Activated CD8-positive, alpha-beta T cell treated with anti-CD3 and anti-CD28 coated beads for 36 hours (primary cell): ENCODE measurements at regions not wholly inside any gene's neighbourhood (a gene's known extent, or its start where the extent isn't known, plus 50 kb on each side); places are given as distances from the start of the nearest gene placed in this dataset.

Experiments used
- ATAC-seq: fragments of 200-7000 bp; cut with Tn5 transposase; one replicate; pipeline ENCODE4 v1.10.0; 2021; ENCODE audit warnings: mild to moderate bottlenecking, moderate library complexity
- CTCF ChIA-PET: fragments of 350-600 bp; sonication (Branson Sonifier 250); formaldehyde crosslinking; loops from one replicate; lab custom pipeline; 2021; ENCODE audit warnings: antibody characterized with exemption; lab: Charles Lee
- POLR2A ChIA-PET: fragments of 350-600 bp; sonication (Branson Sonifier 250); formaldehyde crosslinking; loops from one replicate; lab custom pipeline; 2021; ENCODE audit warnings: antibody characterized with exemption; lab: Charles Lee
- DNase-seq: peaks from one replicate; pipeline ENCODE4 v3.0.0-alpha.2; 2020
- H3K27ac Mint-ChIP-seq: one replicate; pipeline ENCODE4 v1.8.0; 2021; ENCODE audit warnings: mild to moderate bottlenecking, mixed read lengths
- H3K27me3 Mint-ChIP-seq: one replicate; pipeline ENCODE4 v1.8.0; 2021; ENCODE audit warnings: mixed read lengths
- H3K36me3 Mint-ChIP-seq: one replicate; pipeline ENCODE4 v1.8.0; 2021; ENCODE audit warnings: low read depth, mixed read lengths
- H3K4me1 Mint-ChIP-seq: one replicate; pipeline ENCODE4 v1.8.0; 2021; ENCODE audit warnings: low read depth, mixed read lengths
- H3K4me3 Mint-ChIP-seq: one replicate; pipeline ENCODE4 v1.8.0; 2021; ENCODE audit warnings: mild to moderate bottlenecking, moderate library complexity, mixed read lengths
- H3K9me3 Mint-ChIP-seq: one replicate; pipeline ENCODE4 v1.8.0; 2021; ENCODE audit warnings: mixed read lengths
- intact Hi-C: fragments of 100-400 bp; cut with micrococcal nuclease; formaldehyde crosslinking; loops from one replicate; pipeline ENCODE4 v1.10.0; 2022
- TF ChIP-seq, protein P1 (sequence below): fragments of 200-600 bp; IDR thresholded peaks from one replicate; pipeline ENCODE4 v1.8.0; 2022; ENCODE audit warnings: antibody characterized with exemption, mild to moderate bottlenecking

DNA sequence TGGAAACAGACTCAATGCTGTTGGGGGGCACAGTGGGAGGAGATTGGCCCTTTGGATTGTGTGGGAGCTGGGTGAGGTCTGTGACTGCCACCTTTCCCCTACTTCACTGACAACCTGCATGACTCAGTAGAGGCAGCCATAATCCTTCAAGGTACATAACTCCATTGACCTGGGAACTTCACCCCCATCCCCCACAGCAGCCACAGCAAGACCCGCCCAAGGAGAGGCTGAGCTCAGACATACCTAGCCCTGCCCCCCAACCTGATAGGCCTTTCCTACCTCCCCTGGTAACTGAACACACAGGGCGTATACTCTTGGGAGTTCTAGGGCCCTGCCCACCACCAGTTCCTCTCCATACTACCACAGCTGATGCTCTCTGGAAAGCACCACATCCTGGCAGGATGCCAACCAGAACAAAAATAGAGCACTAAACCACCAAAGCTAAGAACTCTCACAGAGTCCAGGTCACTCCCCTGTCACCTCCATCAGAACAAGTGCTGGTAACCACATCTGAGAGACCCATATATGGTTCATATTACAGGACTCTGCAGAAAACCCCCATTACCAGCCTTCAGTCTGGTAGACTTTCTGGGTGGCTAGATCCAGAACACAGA is 703.9 kb downstream of the FSCB start:
- Mint-ChIP-seq H3K9me3 (peaks cover 16% of the 10 kb centered on the region), H3K36me3 (no peaks in the 10 kb centered on the region), H3K27ac (no peak overlapping the region), H3K4me3 (no peak overlapping the region), H3K27me3 (no peaks in the 10 kb centered on the region), H3K4me1 (no peaks in the 10 kb centered on the region)
- no peak for ATAC-seq
- ChIA-PET CTCF (no interaction called here), POLR2A (no interaction called here)
- TF ChIP-seq, protein P1, sequence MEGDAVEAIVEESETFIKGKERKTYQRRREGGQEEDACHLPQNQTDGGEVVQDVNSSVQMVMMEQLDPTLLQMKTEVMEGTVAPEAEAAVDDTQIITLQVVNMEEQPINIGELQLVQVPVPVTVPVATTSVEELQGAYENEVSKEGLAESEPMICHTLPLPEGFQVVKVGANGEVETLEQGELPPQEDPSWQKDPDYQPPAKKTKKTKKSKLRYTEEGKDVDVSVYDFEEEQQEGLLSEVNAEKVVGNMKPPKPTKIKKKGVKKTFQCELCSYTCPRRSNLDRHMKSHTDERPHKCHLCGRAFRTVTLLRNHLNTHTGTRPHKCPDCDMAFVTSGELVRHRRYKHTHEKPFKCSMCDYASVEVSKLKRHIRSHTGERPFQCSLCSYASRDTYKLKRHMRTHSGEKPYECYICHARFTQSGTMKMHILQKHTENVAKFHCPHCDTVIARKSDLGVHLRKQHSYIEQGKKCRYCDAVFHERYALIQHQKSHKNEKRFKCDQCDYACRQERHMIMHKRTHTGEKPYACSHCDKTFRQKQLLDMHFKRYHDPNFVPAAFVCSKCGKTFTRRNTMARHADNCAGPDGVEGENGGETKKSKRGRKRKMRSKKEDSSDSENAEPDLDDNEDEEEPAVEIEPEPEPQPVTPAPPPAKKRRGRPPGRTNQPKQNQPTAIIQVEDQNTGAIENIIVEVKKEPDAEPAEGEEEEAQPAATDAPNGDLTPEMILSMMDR = no peak
- intact Hi-C loops = no loop called here
- DNase-seq = no peak

DNA sequence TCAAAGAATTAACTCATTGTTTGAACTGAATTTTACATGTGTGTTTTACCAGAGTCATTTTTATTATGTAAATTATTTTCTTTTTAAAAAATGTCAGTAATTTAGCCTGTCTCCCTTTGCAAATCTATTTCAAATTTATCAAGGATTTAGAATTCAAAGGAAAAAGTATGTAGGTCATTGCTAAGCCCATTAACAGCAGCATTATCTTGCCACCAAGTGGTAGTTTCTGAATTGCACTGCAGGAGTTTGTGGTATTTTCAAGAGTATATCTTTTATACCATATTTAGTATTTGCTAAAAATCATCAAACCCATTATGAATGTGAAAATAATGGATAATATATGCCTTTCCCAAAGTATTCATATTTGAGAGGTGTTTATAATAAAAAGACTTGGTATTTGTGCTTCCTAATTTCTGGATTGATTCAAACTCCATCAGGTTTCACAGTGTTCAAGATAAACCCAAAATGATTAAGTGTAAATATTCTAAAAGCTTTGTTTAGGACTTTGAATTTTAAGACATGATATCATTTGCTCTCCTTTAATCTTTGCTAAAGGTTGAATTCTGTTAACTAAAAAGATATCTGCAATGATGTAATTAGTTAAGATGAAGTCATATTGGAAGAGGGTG is 711.4 kb downstream of the FSCB start:
- Mint-ChIP-seq H3K4me3 (no peak overlapping the region), H3K27me3 (no peaks in the 10 kb centered on the region), H3K36me3 (no peaks in the 10 kb centered on the region), H3K4me1 (no peaks in the 10 kb centered on the region), H3K9me3 (peaks cover 4% of the 10 kb centered on the region), H3K27ac (no peak overlapping the region)
- ATAC-seq (no peak), DNase-seq (no peak)
- ChIA-PET POLR2A (no interaction called here), CTCF (no interaction called here)
- TF ChIP-seq, protein P1 = no peak
- intact Hi-C loops = no loop called here

DNA sequence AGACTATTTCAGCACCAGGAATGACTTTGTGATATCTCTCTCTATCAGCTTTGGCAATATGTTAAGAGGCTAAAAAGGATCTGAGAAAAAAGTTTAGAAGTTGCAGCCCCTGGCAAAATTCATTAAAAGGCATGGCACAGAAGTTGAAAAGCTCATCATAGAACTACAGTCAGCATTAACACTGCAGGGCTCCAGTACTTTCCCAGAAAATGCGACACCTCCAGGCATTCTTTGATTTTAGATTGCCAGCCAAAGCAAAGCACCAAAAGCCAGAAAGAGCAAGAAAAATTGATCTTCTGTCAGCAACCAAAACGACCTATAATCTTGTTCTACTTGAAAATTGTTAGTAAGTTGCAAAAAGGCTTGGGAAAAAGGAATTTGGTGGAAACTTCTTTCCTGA is 713.5 kb downstream of the FSCB start:
- peaks cover 3% of the 10 kb centered on the region for H3K9me3 Mint-ChIP-seq
- no peak overlapping the region for H3K4me3 Mint-ChIP-seq
- intact Hi-C loops = no loop called here
- no peaks in the 10 kb centered on the region for H3K36me3 Mint-ChIP-seq
- H3K4me1 Mint-ChIP-seq = no peaks in the 10 kb centered on the region
- TF ChIP-seq, protein P1 = no peak
- POLR2A ChIA-PET = no interaction called here
- ATAC-seq (no peak), DNase-seq (no peak)
- CTCF ChIA-PET = interaction anchor here (1.0 kb wide), 1 partner anchor 15 kb away, joined by 3 read pairs; no protein-coding TSS in a partner anchor
- H3K27ac Mint-ChIP-seq = no peak overlapping the region
- H3K27me3 Mint-ChIP-seq = no peaks in the 10 kb centered on the region

DNA sequence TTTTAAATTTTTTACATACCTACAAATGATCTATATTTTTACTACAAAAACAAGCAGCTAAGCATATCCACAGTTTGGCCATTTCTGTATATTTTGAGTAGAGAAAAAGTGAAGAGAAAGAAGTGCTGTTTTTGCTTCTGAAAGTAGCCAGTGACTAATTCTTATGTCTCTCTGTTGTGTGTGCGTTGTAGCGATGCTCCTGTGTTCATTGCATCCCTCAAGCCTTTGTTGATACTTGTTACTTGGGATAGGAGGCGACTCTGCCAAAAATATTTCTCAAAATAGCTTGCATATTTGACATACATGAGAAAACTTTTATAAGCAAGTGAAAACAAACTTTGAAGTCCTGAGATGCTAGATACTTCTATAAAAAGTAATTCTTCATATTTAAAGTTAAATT is 714.1 kb downstream of the FSCB start:
- ChIA-PET POLR2A (no interaction called here), CTCF (interaction anchor here (1.0 kb wide), 1 partner anchor 14 kb away, joined by 3 read pairs; no protein-coding TSS in a partner anchor)
- ATAC-seq (no peak), DNase-seq (no peak)
- no peaks in the 10 kb centered on the region for H3K36me3 Mint-ChIP-seq
- H3K27ac Mint-ChIP-seq = no peak overlapping the region
- no peaks in the 10 kb centered on the region for H3K27me3 Mint-ChIP-seq
- H3K9me3 Mint-ChIP-seq = peaks cover 3% of the 10 kb centered on the region
- no peaks in the 10 kb centered on the region for H3K4me1 Mint-ChIP-seq
- intact Hi-C loops = no loop called here
- TF ChIP-seq, protein P1 = no peak
- H3K4me3 Mint-ChIP-seq = no peak overlapping the region

DNA sequence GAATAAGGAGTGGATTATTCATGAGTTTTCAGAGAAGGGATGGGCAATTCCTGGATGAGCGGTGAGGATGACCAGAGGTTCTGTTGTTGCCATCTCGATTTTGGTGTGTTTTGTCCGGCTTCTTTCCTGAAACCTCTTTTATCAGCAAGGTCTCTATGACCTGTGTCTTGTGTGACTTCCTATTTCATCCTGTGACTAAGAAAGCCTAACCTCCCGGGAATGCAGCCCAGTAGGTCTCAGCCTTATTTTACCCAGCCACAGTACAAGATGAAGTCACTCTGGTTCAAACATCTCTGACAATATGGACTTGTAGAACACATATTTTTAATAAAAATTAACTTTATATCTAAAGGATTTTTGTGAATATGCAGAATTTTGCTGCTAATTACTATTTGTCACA is 716.4 kb downstream of the FSCB start:
- ATAC-seq = no peak

More for the DNA sequence above, 716.4 kb downstream of the FSCB start:
- Mint-ChIP-seq H3K27ac (no peak overlapping the region), H3K9me3 (peaks cover 1% of the 10 kb centered on the region), H3K27me3 (no peaks in the 10 kb centered on the region), H3K4me1 (no peaks in the 10 kb centered on the region), H3K36me3 (no peaks in the 10 kb centered on the region), H3K4me3 (no peak overlapping the region)
- intact Hi-C loops = no loop called here
- no peak for DNase-seq
- TF ChIP-seq, protein P1 = no peak
- CTCF ChIA-PET = no interaction called here
- POLR2A ChIA-PET = no interaction called here
